Activated CD8-positive, alpha-beta T cell treated with anti-CD3 and anti-CD28 coated beads, Interleukin-2, amount 10 ng/mL, durations not matched to agents 7 days and 5 days (primary cell): ENCODE measurements at regions not wholly inside any gene's neighbourhood (a gene's known extent, or its start where the extent isn't known, plus 50 kb on each side); places are given as distances from the start of the nearest gene placed in this dataset.

Experiments used
- ATAC-seq: fragments of 150-1000 bp; cut with Tn5 transposase; one replicate; pipeline ENCODE4 v1.10.0; 2021; ENCODE audit warnings: moderate library complexity
- CTCF ChIA-PET: fragments of 350-600 bp; sonication (Branson Sonifier 250); formaldehyde crosslinking; loops from one replicate; lab custom pipeline; 2021; ENCODE audit warnings: antibody characterized with exemption; lab: Charles Lee
- POLR2A ChIA-PET: fragments of 350-600 bp; sonication (Branson Sonifier 250); formaldehyde crosslinking; loops from one replicate; lab custom pipeline; 2021; ENCODE audit warnings: antibody characterized with exemption; lab: Charles Lee
- DNase-seq: peaks from one replicate; pipeline ENCODE4 v3.0.0-alpha.2; 2020
- H3K27ac Mint-ChIP-seq: one replicate; pipeline ENCODE4 v1.8.0; 2021; ENCODE audit warnings: mild to moderate bottlenecking, mixed read lengths
- H3K27me3 Mint-ChIP-seq: one replicate; pipeline ENCODE4 v1.8.0; 2021; ENCODE audit warnings: low read depth, mixed read lengths
- H3K36me3 Mint-ChIP-seq: one replicate; pipeline ENCODE4 v1.8.0; 2021; ENCODE audit warnings: low read depth, mixed read lengths
- H3K4me1 Mint-ChIP-seq: one replicate; pipeline ENCODE4 v1.8.0; 2021; ENCODE audit warnings: low read depth, mixed read lengths
- H3K4me3 Mint-ChIP-seq: one replicate; pipeline ENCODE4 v1.8.0; 2021; ENCODE audit warnings: mild to moderate bottlenecking, mixed read lengths
- H3K9me3 Mint-ChIP-seq: one replicate; pipeline ENCODE4 v1.8.0; 2022; ENCODE audit warnings: mixed read lengths; ENCODE audit not compliant: insufficient read depth

DNA sequence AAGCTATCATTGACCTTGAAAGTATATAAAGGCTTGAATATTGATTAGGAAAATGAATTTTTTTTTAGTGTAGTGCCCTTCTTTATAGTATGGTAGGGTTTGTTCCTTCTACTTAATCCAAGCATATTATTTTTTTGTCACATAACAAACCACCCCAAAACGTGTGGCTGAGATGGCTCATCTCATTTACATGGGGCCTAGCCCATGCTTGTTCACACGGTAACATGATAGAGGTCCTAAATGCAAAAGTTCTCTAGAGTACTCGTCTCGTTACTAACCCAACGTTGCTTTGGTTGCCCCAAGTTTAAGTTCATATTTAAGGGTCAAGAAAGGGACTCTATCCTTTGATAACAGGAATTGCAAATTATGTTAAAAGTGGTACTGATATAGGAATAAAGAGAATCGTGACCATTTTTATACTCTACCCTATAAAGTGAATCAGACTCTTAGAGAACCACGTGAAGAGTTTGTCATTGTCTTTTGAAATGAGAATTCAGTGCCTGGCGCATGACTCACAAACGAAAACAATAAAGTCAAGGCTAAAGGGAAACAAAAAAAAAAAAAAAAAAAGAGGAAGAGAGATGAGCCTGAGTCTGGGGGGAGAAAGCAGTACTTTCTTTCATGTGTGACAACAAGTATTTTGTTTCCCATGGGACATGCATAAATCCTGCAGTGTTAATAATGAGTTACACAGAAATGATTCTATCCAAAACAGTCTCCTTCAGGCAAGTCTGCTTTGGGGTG is 402.8 kb upstream of the NWD2 start:
- POLR2A ChIA-PET = no interaction called here
- Mint-ChIP-seq H3K27ac (no peak overlapping the region), H3K36me3 (no peaks in the 10 kb centered on the region), H3K9me3 (peaks cover 5% of the 10 kb centered on the region), H3K4me3 (no peak overlapping the region), H3K27me3 (no peaks in the 10 kb centered on the region), H3K4me1 (no peaks in the 10 kb centered on the region)
- CTCF ChIA-PET = no interaction called here
- DNase-seq (no peak), ATAC-seq (no peak)

DNA sequence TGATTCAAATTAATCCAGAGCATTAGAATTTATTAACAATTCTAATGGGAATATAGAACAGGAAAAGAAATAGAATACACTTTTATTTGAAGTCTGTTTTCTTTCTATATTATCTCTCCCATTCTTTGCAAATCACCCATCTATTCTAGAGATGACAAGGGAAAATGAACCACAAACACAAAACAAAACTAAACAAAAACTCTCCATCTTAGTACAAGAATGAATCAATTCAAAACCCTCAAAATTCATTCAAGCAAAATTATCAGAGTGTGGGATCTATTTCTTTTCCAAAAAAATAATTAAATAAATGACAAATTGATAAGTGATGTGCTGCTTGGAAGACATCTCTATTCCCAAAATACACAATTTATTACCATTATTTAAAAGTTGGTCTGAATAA is 400.1 kb upstream of the NWD2 start:
- ChIA-PET CTCF (no interaction called here), POLR2A (no interaction called here)
- H3K36me3 Mint-ChIP-seq = no peaks in the 10 kb centered on the region
- no peak overlapping the region for H3K27ac Mint-ChIP-seq
- H3K27me3 Mint-ChIP-seq = no peaks in the 10 kb centered on the region
- H3K4me3 Mint-ChIP-seq = no peak overlapping the region
- peaks cover 5% of the 10 kb centered on the region for H3K9me3 Mint-ChIP-seq
- no peaks in the 10 kb centered on the region for H3K4me1 Mint-ChIP-seq
- no peak for ATAC-seq
- DNase-seq = no peak

DNA sequence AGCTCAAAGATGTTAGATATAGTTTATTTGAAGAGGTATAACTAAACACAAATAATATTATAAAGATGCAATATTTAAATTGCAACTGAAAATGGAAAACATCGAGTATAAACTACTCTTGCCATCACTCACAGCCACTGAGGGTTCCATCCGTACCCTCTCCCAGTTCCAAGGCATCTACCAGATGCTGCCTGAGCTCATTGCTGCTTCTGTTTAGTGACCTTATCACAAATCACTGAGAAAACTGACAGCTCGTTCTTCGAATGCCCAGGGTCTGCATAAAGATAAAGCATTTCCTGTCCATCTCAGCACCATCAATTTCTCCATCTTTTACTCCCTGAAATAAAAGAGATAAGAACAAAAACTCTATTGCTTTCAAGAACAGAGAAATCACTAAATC is 391.7 kb upstream of the NWD2 start:
- ATAC-seq (no peak), DNase-seq (no peak)
- ChIA-PET POLR2A (no interaction called here), CTCF (no interaction called here)
- no peaks in the 10 kb centered on the region for H3K27me3 Mint-ChIP-seq
- no peaks in the 10 kb centered on the region for H3K36me3 Mint-ChIP-seq
- H3K4me1 Mint-ChIP-seq = no peaks in the 10 kb centered on the region
- H3K27ac Mint-ChIP-seq = no peak overlapping the region
- no peak overlapping the region for H3K4me3 Mint-ChIP-seq
- no peaks in the 10 kb centered on the region for H3K9me3 Mint-ChIP-seq

DNA sequence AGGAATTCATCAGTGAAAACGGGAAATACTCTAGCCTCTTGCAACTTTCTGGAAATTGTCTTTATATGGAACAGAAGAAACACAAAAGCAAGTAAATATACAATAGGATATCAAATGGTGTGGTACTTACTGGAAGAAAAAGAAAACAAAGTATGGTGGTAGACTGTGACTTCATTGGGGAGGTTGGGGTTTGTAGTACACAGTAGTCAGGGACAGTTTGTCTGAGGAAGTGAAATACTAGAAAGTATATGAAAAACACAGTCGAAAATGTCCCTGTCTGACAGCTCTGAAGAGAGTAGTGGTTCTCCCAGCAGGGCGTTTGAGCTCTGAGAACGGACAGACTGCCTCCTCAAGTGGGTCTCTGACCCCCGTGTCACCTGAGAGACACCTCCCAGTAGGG is 390.0 kb upstream of the NWD2 start:
- Mint-ChIP-seq H3K36me3 (no peaks in the 10 kb centered on the region), H3K9me3 (no peaks in the 10 kb centered on the region), H3K4me3 (no peak overlapping the region), H3K27me3 (no peaks in the 10 kb centered on the region), H3K4me1 (no peaks in the 10 kb centered on the region), H3K27ac (no peak overlapping the region)
- POLR2A ChIA-PET = no interaction called here
- ATAC-seq (no peak), DNase-seq (no peak)
- CTCF ChIA-PET = no interaction called here

DNA sequence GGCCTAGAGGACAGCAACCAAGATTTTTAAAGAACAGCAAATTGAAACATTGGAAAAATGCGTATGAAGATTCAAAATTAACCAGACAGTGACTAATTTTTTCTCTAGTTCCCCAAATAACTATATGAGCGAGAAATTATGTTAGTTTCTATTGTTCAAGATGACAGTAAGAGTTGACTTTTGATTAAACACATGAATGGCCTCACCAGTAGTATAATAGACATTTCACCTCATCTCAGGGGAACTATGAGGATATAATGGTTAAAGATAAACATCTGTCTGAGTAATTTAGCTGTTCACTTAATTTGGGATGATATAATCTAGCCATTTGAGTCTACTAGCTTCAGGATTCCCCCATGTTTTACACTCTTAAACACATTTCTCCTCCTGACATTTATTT is 380.9 kb upstream of the NWD2 start:
- CTCF ChIA-PET = no interaction called here
- ATAC-seq = no peak
- POLR2A ChIA-PET = no interaction called here
- no peak for DNase-seq
- Mint-ChIP-seq H3K9me3 (no peaks in the 10 kb centered on the region), H3K27ac (no peak overlapping the region), H3K27me3 (no peaks in the 10 kb centered on the region), H3K4me1 (no peaks in the 10 kb centered on the region), H3K4me3 (no peak overlapping the region), H3K36me3 (no peaks in the 10 kb centered on the region)

DNA sequence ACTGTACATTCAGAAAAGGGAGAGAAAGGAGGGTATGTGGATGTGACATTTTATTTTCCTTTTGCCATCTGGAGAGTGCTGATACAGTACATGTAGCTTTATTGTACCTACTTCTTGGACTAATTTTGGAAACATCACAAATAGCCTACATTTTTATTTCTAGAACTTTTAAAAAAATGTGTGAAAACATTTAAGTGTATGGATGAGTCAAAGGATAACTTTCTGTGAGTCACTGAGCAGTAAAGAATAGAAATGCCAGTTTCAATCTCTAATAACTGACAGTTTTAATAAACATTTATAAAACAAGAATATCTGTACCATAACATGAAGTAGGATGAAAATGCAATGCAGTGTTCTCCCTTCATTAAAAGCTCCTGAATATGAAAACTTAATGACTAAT is 374.4 kb upstream of the NWD2 start:
- no peak overlapping the region for H3K4me3 Mint-ChIP-seq
- DNase-seq (no peak), ATAC-seq (no peak)
- CTCF ChIA-PET = no interaction called here
- H3K9me3 Mint-ChIP-seq = no peaks in the 10 kb centered on the region
- H3K36me3 Mint-ChIP-seq = no peaks in the 10 kb centered on the region
- H3K27ac Mint-ChIP-seq = no peak overlapping the region
- H3K4me1 Mint-ChIP-seq = no peaks in the 10 kb centered on the region
- H3K27me3 Mint-ChIP-seq = no peaks in the 10 kb centered on the region
- POLR2A ChIA-PET = no interaction called here

DNA sequence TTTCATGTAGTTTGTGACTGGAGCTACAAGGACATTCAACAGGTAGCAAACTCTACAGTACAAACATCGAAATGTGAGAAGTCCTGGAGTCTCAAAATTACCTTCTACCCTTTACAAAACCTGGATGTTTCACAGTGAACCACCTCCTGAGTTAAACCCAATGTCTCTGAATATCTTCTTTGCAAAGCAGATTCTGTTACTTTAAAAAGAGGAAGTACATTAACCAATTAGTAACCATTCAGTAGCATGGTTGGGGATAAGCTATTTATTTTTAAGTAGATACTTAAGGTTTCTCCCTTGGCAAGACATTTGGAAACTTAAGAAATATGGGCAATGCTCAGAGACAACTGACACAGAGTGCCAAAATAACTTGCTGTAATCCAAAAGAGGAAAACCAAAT is 371.9 kb upstream of the NWD2 start:
- Mint-ChIP-seq H3K9me3 (no peaks in the 10 kb centered on the region), H3K4me1 (no peaks in the 10 kb centered on the region), H3K27me3 (no peaks in the 10 kb centered on the region), H3K27ac (no peak overlapping the region), H3K4me3 (no peak overlapping the region), H3K36me3 (no peaks in the 10 kb centered on the region)
- POLR2A ChIA-PET = no interaction called here
- CTCF ChIA-PET = no interaction called here
- DNase-seq (no peak), ATAC-seq (no peak)

DNA sequence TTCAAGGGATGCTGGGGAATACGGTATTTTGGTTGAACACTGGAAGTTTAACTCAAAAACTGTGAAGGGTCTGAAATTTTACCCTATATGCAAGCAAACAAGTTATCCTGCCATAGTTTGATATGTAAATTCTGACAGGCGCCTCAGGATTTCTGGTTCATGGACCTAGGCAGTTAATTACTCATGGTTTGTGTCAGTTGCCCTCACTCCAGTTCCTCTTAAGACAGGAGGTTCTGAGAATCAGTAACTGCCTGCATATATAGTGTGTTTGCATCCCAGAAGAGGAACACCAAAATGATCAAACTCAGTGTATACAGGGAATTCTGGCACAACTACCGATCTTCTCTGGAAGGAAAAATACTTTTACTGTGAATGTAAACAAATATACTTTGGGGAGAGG is 360.4 kb upstream of the NWD2 start:
- no peaks in the 10 kb centered on the region for H3K36me3 Mint-ChIP-seq
- no peaks in the 10 kb centered on the region for H3K4me1 Mint-ChIP-seq
- DNase-seq = no peak
- no peaks in the 10 kb centered on the region for H3K27me3 Mint-ChIP-seq
- ATAC-seq = no peak
- H3K9me3 Mint-ChIP-seq = no peaks in the 10 kb centered on the region
- ChIA-PET CTCF (no interaction called here), POLR2A (no interaction called here)
- H3K4me3 Mint-ChIP-seq = no peak overlapping the region
- no peak overlapping the region for H3K27ac Mint-ChIP-seq

DNA sequence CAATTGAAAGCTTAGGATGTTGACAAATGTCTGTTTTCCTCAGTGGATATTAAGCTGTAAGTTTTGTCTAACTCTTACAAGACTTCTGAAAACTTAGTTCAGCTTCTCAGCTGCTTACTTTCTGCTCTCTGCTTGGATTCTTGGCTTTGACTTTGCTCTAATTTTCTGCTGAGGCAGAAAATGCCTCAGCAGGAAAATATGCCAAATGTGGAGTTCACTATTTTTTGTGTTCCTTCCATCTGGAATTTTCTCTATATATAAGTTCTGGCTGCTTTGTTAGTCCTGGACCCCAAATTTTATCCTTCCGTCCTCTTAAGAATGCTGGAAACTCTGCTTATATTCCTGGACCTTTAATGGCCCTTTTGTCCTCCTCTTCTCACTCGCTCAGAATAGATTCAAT is 352.6 kb upstream of the NWD2 start:
- POLR2A ChIA-PET = no interaction called here
- no peak overlapping the region for H3K27ac Mint-ChIP-seq
- ATAC-seq (no peak), DNase-seq (no peak)
- H3K9me3 Mint-ChIP-seq = peaks cover 6% of the 10 kb centered on the region
- CTCF ChIA-PET = no interaction called here
- H3K36me3 Mint-ChIP-seq = no peaks in the 10 kb centered on the region
- H3K4me1 Mint-ChIP-seq = no peaks in the 10 kb centered on the region
- H3K27me3 Mint-ChIP-seq = no peaks in the 10 kb centered on the region
- H3K4me3 Mint-ChIP-seq = no peak overlapping the region

DNA sequence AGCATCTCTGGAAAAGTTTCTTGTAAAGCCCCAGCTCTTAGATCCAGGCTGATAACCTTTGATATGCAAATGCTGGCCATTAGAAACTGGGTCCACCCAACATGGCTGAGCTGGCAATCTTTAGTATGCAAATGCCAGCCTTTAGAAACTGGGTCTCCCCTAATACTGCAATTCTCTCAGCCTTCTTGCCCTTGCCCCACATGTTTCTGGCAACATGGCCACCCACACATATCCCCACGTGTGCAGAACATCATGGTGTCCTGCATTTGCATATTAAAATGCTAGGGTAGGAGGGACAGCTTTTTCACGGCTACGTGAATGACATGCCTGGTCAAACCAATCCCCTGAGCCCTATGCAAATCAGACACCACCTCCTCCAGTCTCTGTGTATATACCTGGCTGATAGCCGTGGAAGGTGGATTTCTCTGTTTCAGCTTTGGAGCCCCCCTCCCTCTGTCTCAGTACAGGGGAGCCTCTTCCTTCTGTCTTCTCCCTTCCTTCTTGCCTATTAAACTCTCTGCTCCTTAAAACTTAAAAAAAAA is 344.0 kb upstream of the NWD2 start:
- Mint-ChIP-seq H3K9me3 (peaks cover 6% of the 10 kb centered on the region), H3K4me3 (no peak overlapping the region), H3K4me1 (no peaks in the 10 kb centered on the region), H3K36me3 (no peaks in the 10 kb centered on the region), H3K27me3 (no peaks in the 10 kb centered on the region), H3K27ac (no peak overlapping the region)
- ChIA-PET CTCF (interaction anchor here (0.6 kb wide), 1 partner anchor 1062 kb away, joined by 3 read pairs; no protein-coding TSS in a partner anchor), POLR2A (no interaction called here)
- ATAC-seq (no peak), DNase-seq (no peak)

DNA sequence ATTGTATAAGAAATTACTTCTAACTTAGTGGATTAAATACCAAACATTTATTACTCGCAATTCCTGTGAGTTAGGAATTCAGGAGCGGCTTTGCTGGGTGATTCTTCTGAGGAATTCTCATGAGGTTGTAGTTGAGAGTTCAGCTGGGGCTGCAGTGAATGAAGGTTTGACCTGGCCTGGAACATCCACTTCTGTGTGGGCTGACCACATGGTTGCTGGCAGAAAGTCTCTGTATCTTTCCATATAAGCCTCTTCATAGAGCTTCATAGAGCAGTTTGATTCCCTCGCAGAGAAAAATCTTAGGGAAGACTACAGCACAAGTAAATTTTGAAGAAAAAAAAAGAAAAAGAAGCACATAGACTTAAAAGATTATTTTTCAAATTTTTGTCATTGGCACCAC is 339.7 kb upstream of the NWD2 start:
- ChIA-PET POLR2A (no interaction called here), CTCF (no interaction called here)
- Mint-ChIP-seq H3K9me3 (no peaks in the 10 kb centered on the region), H3K4me1 (no peaks in the 10 kb centered on the region), H3K4me3 (no peak overlapping the region), H3K27ac (no peak overlapping the region), H3K36me3 (no peaks in the 10 kb centered on the region), H3K27me3 (no peaks in the 10 kb centered on the region)
- DNase-seq (no peak), ATAC-seq (no peak)

DNA sequence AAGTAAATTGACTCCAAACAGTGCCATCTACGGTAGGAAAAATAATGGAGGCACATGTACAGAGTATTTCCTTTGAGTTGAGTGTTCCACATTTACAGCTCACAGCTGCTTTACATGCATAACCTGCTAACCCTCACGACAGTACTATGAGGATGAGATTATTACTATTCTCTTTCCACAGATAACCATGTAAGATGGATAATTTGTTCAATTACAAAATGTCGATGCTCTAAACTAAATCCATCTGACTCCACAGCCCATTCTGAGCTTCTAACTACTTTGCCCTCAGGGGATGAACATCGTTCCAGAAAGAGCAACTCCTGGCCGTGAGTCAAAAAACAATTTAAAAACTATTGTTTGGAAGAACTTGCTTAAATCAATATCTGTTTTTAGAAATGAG is 330.4 kb upstream of the NWD2 start:
- Mint-ChIP-seq H3K4me1 (no peaks in the 10 kb centered on the region), H3K4me3 (no peak overlapping the region), H3K36me3 (no peaks in the 10 kb centered on the region), H3K9me3 (no peaks in the 10 kb centered on the region), H3K27me3 (no peaks in the 10 kb centered on the region), H3K27ac (no peak overlapping the region)
- ChIA-PET CTCF (no interaction called here), POLR2A (no interaction called here)
- ATAC-seq = no peak
- no peak for DNase-seq

DNA sequence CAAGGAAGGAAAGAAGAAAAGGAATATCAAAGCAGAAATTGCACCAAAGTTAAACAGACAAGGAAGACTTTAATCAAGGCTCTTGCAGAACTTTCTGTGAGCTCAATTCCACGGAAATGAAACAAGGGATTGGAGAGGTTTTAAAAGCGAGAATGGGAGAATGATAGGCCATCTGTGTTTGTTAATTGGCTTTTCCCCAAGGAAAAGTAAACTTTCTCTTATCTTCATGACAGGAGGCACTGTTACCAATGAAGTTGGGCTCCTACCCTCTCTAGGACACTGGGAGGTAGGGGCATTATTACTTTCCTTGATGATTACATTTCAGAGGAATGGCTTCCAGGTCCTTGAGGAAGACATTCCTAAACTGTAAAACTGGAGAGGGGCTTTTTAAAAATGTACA is 328.8 kb upstream of the NWD2 start:
- Mint-ChIP-seq H3K27ac (no peak overlapping the region), H3K9me3 (no peaks in the 10 kb centered on the region), H3K4me1 (no peaks in the 10 kb centered on the region), H3K4me3 (no peak overlapping the region), H3K36me3 (no peaks in the 10 kb centered on the region), H3K27me3 (no peaks in the 10 kb centered on the region)
- CTCF ChIA-PET = no interaction called here
- POLR2A ChIA-PET = no interaction called here
- no peak for DNase-seq
- no peak for ATAC-seq
